ENCODE measurements at regions not wholly inside any gene's neighbourhood (a gene's known extent, or its start where the extent isn't known, plus 50 kb on each side); places are given as distances from the start of the nearest gene placed in this dataset.

GRCh38 chr13:84962141-84962750, 837.0 kb downstream of the SLITRK6 start:
- DNase-seq: no peak
- no peaks in the 10 kb centered on the region for H3K4me1 ChIP-seq
- H3K36me3 ChIP-seq: no peaks in the 10 kb centered on the region
- no peak for TF ChIP-seq EP300 (IDR thresholded peaks at IDR 0.05; ENCODE audit: low read depth)
- 72 to 86% methylated on average over 2 to 6 of the region's 12 CpGs for WGBS, 2 donors (ENCODE audit: low coverage in 1 of 2)
- H3K4me3 ChIP-seq: no peak overlapping the region
- intact Hi-C loops (cut with DNase I; ENCODE audit: low total_unique reads) (no loop called here), in situ Hi-C loops (cut with MboI; ENCODE audit: low pct_ligation_motif_present in 1 of 4, low pct_unique_long_range_greater_than_20kb in 1 of 4, low sequenced_read_pairs in 3 of 4) (no loop called here)
- H3K27me3 ChIP-seq: no peaks in the 10 kb centered on the region
- H3K27ac ChIP-seq: no peak overlapping the region
- no peaks in the 10 kb centered on the region for H3K9me3 ChIP-seq

DNA sequence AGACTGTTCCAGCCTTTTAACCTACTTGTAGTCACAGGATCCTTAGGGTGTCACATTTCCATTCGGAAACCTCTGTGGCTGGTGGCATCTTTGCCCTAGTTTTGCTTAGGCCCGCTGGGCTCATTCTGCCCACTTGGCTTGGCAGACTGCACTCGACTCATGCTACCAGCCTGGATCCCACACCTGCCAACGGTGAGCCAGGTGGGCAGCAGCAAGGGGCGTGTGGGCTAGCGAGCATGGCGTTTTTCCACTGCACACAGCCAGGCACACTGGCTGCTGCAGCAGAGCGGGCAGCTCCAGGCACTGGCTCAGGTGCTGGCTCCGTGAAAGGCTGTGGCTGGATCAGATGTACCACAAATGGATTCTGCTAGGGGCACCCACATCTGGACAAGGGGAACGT, 838.2 kb downstream of the SLITRK6 start:
- no peak for DNase-seq
- Histone ChIP-seq H3K36me3 (no peaks in the 10 kb centered on the region), H3K27me3 (no peaks in the 10 kb centered on the region), H3K4me1 (no peaks in the 10 kb centered on the region), H3K4me3 (no peak overlapping the region), H3K9me3 (no peaks in the 10 kb centered on the region), H3K27ac (no peak overlapping the region)
- in situ Hi-C loops (cut with MboI; ENCODE audit: low pct_ligation_motif_present in 1 of 4, low pct_unique_long_range_greater_than_20kb in 1 of 4, low sequenced_read_pairs in 3 of 4): no loop called here
- TF ChIP-seq EP300 (IDR thresholded peaks at IDR 0.05; ENCODE audit: low read depth) (no peak), POLR2AphosphoS5 (IDR thresholded peaks at IDR 0.05) (no peak), POLR2A (IDR thresholded peaks at IDR 0.05) (no peak)
- TF ChIP-seq, protein P1, sequence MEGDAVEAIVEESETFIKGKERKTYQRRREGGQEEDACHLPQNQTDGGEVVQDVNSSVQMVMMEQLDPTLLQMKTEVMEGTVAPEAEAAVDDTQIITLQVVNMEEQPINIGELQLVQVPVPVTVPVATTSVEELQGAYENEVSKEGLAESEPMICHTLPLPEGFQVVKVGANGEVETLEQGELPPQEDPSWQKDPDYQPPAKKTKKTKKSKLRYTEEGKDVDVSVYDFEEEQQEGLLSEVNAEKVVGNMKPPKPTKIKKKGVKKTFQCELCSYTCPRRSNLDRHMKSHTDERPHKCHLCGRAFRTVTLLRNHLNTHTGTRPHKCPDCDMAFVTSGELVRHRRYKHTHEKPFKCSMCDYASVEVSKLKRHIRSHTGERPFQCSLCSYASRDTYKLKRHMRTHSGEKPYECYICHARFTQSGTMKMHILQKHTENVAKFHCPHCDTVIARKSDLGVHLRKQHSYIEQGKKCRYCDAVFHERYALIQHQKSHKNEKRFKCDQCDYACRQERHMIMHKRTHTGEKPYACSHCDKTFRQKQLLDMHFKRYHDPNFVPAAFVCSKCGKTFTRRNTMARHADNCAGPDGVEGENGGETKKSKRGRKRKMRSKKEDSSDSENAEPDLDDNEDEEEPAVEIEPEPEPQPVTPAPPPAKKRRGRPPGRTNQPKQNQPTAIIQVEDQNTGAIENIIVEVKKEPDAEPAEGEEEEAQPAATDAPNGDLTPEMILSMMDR (IDR thresholded peaks at IDR 0.05): no peak
- intact Hi-C loops (cut with DNase I; ENCODE audit: low total_unique reads): no loop called here
- 91 to 100% methylated on average over 1 to 10 of the region's 10 CpGs for WGBS, 2 donors (ENCODE audit: low coverage in 1 of 2)

DNA sequence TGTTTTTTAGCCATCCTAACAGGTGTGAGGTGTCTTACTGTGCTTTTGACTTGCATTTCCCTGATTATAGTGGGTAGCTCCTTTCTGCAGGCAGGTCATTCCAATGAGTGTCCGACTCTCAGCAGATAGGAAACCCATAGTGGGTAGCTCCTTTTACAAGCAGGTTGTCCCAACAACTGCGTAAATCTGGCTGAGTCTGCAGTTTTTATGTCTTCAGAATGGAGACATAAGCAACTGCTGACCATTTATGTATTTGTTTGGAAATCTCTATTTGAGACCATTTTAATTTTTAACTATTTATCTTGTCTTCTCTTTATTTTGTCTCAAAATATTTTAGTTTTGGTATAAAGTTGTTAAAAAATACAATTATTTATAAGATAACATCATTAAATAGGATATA, 839.4 kb downstream of the SLITRK6 start:
- no peak for DNase-seq
- WGBS, 2 donors (ENCODE audit: low coverage in 1 of 2): 53 to 91% methylated on average over 2 of the region's 2 CpGs
- intact Hi-C loops (cut with DNase I; ENCODE audit: low total_unique reads) (no loop called here), in situ Hi-C loops (cut with MboI; ENCODE audit: low pct_ligation_motif_present in 1 of 4, low pct_unique_long_range_greater_than_20kb in 1 of 4, low sequenced_read_pairs in 3 of 4) (no loop called here)
- Histone ChIP-seq H3K4me3 (no peak overlapping the region), H3K9me3 (no peaks in the 10 kb centered on the region), H3K36me3 (no peaks in the 10 kb centered on the region), H3K27ac (no peak overlapping the region), H3K4me1 (no peaks in the 10 kb centered on the region), H3K27me3 (no peaks in the 10 kb centered on the region)
- TF ChIP-seq, protein P1 (IDR thresholded peaks at IDR 0.05): no peak
- TF ChIP-seq POLR2A (IDR thresholded peaks at IDR 0.05): no peak
- TF ChIP-seq EP300 (IDR thresholded peaks at IDR 0.05; ENCODE audit: low read depth): no peak
- no peak for TF ChIP-seq POLR2AphosphoS5 (IDR thresholded peaks at IDR 0.05)

GRCh38 chr13:84954636-84955035, 844.6 kb downstream of the SLITRK6 start:
- in situ Hi-C loops (cut with MboI; ENCODE audit: low pct_ligation_motif_present in 1 of 4, low pct_unique_long_range_greater_than_20kb in 1 of 4, low sequenced_read_pairs in 3 of 4): no loop called here
- TF ChIP-seq POLR2AphosphoS5 (IDR thresholded peaks at IDR 0.05) (no peak), POLR2A (IDR thresholded peaks at IDR 0.05) (no peak), EP300 (IDR thresholded peaks at IDR 0.05; ENCODE audit: low read depth) (no peak)
- TF ChIP-seq, protein P1 (IDR thresholded peaks at IDR 0.05): no peak
- 56 to 86% methylated on average over 1 of the region's 1 CpG for WGBS, 2 donors (ENCODE audit: low coverage in 1 of 2)
- no peaks in the 10 kb centered on the region for H3K27me3 ChIP-seq
- no peaks in the 10 kb centered on the region for H3K9me3 ChIP-seq
- H3K27ac ChIP-seq: no peak overlapping the region
- no peak for DNase-seq
- H3K36me3 ChIP-seq: no peaks in the 10 kb centered on the region
- H3K4me3 ChIP-seq: no peak overlapping the region
- H3K4me1 ChIP-seq: no peaks in the 10 kb centered on the region
- intact Hi-C loops (cut with DNase I; ENCODE audit: low total_unique reads): no loop called here

DNA sequence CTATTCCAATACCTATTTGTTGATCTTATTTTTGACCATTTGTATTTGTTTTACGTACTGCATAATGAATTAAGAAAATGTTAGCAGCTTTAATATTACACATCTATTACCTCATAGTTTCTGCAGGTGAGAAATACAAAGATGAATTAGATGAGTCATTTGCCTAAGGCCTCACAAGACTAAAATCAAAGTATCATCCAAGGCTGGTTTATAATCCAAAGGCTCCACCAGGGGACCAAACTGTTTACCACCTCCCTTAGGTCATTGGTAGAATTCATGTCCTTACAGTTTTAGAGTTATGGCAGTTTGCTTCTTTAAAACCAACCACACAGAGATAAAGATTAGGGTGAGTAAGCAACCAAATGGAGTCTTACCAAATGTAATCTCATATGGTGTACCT, 848.1 kb downstream of the SLITRK6 start:
- no peaks in the 10 kb centered on the region for H3K9me3 ChIP-seq
- DNase-seq: no peak
- intact Hi-C loops (cut with DNase I; ENCODE audit: low total_unique reads): no loop called here
- WGBS, 2 donors (ENCODE audit: low coverage in 1 of 2): 94 to 97% methylated on average over 1 of the region's 1 CpG
- no peaks in the 10 kb centered on the region for H3K27me3 ChIP-seq
- no peak overlapping the region for H3K4me3 ChIP-seq
- H3K4me1 ChIP-seq: no peaks in the 10 kb centered on the region
- no peak overlapping the region for H3K27ac ChIP-seq
- in situ Hi-C loops (cut with MboI; ENCODE audit: low pct_ligation_motif_present in 1 of 4, low pct_unique_long_range_greater_than_20kb in 1 of 4, low sequenced_read_pairs in 3 of 4): no loop called here
- TF ChIP-seq POLR2A (IDR thresholded peaks at IDR 0.05) (no peak), EP300 (IDR thresholded peaks at IDR 0.05; ENCODE audit: low read depth) (no peak), POLR2AphosphoS5 (IDR thresholded peaks at IDR 0.05) (no peak)
- TF ChIP-seq, protein P1 (IDR thresholded peaks at IDR 0.05): no peak
- H3K36me3 ChIP-seq: no peaks in the 10 kb centered on the region
